ENCODE measurements at regions not wholly inside any gene's neighbourhood (a gene's known extent, or its start where the extent isn't known, plus 50 kb on each side); places are given as distances from the start of the nearest gene placed in this dataset.

GRCh38 chr1:39110882-39111281 is 84.7 kb downstream of the NDUFS5 start:
- no peak for TF ChIP-seq CTCF (IDR thresholded peaks at IDR 0.05; ENCODE audit: insufficient read depth, low read length, poor library complexity, severe bottlenecking)
- Histone ChIP-seq H3K27me3 (replicated peaks; ENCODE audit: control insufficient read depth, insufficient read depth, low read length) (no peaks in the 10 kb centered on the region), H3K4me3 (replicated peaks; ENCODE audit: low read depth, low read length) (no peak overlapping the region), H3K36me3 (ENCODE audit: control insufficient read depth, insufficient read depth, low read length) (no peaks in the 10 kb centered on the region)
- no peak for DNase-seq (ENCODE audit: extremely low read depth, insufficient read length)

GRCh38 chr1:39113109-39113743 is 87.1 kb downstream of the NDUFS5 start:
- H3K4me3 ChIP-seq (replicated peaks; ENCODE audit: low read depth, low read length), result no peak overlapping the region
- H3K27me3 ChIP-seq (replicated peaks; ENCODE audit: control insufficient read depth, insufficient read depth, low read length), result no peaks in the 10 kb centered on the region
- TF ChIP-seq CTCF (IDR thresholded peaks at IDR 0.05; ENCODE audit: insufficient read depth, low read length, poor library complexity, severe bottlenecking), result no peak
- no peaks in the 10 kb centered on the region for H3K36me3 ChIP-seq (ENCODE audit: control insufficient read depth, insufficient read depth, low read length)
- no peak for DNase-seq (ENCODE audit: extremely low read depth, insufficient read length)

GRCh38 chr1:39115271-39116110 is 89.0 kb upstream of the MACF1 start:
- H3K27me3 ChIP-seq (replicated peaks; ENCODE audit: control insufficient read depth, insufficient read depth, low read length), result no peaks in the 10 kb centered on the region
- no peaks in the 10 kb centered on the region for H3K36me3 ChIP-seq (ENCODE audit: control insufficient read depth, insufficient read depth, low read length)
- no peak for DNase-seq (ENCODE audit: extremely low read depth, insufficient read length)
- no peak overlapping the region for H3K4me3 ChIP-seq (replicated peaks; ENCODE audit: low read depth, low read length)
- TF ChIP-seq CTCF (IDR thresholded peaks at IDR 0.05; ENCODE audit: insufficient read depth, low read length, poor library complexity, severe bottlenecking), result no peak

GRCh38 chr1:39116116-39116607 is 88.3 kb upstream of the MACF1 start:
- TF ChIP-seq CTCF (IDR thresholded peaks at IDR 0.05; ENCODE audit: insufficient read depth, low read length, poor library complexity, severe bottlenecking), result no peak
- Histone ChIP-seq H3K36me3 (ENCODE audit: control insufficient read depth, insufficient read depth, low read length) (no peaks in the 10 kb centered on the region), H3K4me3 (replicated peaks; ENCODE audit: low read depth, low read length) (no peak overlapping the region), H3K27me3 (replicated peaks; ENCODE audit: control insufficient read depth, insufficient read depth, low read length) (no peaks in the 10 kb centered on the region)
- DNase-seq (ENCODE audit: extremely low read depth, insufficient read length), result no peak

GRCh38 chr1:39116860-39117728 is 87.4 kb upstream of the MACF1 start:
- no peaks in the 10 kb centered on the region for H3K36me3 ChIP-seq (ENCODE audit: control insufficient read depth, insufficient read depth, low read length)
- DNase-seq (ENCODE audit: extremely low read depth, insufficient read length), result no peak
- TF ChIP-seq CTCF (IDR thresholded peaks at IDR 0.05; ENCODE audit: insufficient read depth, low read length, poor library complexity, severe bottlenecking), result no peak
- H3K27me3 ChIP-seq (replicated peaks; ENCODE audit: control insufficient read depth, insufficient read depth, low read length), result no peaks in the 10 kb centered on the region
- H3K4me3 ChIP-seq (replicated peaks; ENCODE audit: low read depth, low read length), result no peak overlapping the region

Measured in GM06990 (cell line).